RWPE2 (cell line): ENCODE measurements at regions not wholly inside any gene's neighbourhood (a gene's known extent, or its start where the extent isn't known, plus 50 kb on each side); places are given as distances from the start of the nearest gene placed in this dataset.
"Not testable (repeated sequence)": the region's sequence is repeated elsewhere in the genome, so short reads cannot be mapped to it uniquely, and the experiment has no call there.

Experiments used
- ATAC-seq: fragments of 200-7000 bp; cut with Tn5 transposase; 3 replicates; pipeline ENCODE4 v1.9.1; 2021; ENCODE audit warnings: low read depth
- DNase-seq: peaks from one replicate; pipeline ENCODE4 v3.0.0-alpha.2; 2020; ENCODE audit warnings: low spot score
- H3K27ac ChIP-seq: fragments of 450-650 bp; 2 replicates; pipeline ENCODE4 v1.5.1; 2017; ENCODE audit warnings: mild to moderate bottlenecking; ENCODE audit not compliant: poor library complexity, severe bottlenecking
- H3K27me3 ChIP-seq: fragments of 250-450 bp; sonication (Bioruptor Pico); 2 replicates; pipeline ENCODE4 v1.5.1; 2021; ENCODE audit warnings: mild to moderate bottlenecking, moderate library complexity; ENCODE audit not compliant: insufficient read depth, poor library complexity, severe bottlenecking
- H3K36me3 ChIP-seq: fragments of 250-450 bp; sonication (Bioruptor Pico); 2 replicates; pipeline ENCODE4 v1.5.1; 2020; ENCODE audit warnings: low read depth, mild to moderate bottlenecking, moderate library complexity
- H3K4me1 ChIP-seq: fragments of 250-450 bp; sonication (Bioruptor Pico); 2 replicates; pipeline ENCODE4 v1.5.1; 2021; ENCODE audit warnings: mild to moderate bottlenecking, moderate library complexity; ENCODE audit not compliant: insufficient read depth, poor library complexity, severe bottlenecking
- H3K4me3 ChIP-seq: fragments of 250-450 bp; sonication (Bioruptor Pico); 2 replicates; pipeline ENCODE4 v1.5.1; 2021; ENCODE audit warnings: mild to moderate bottlenecking, moderate library complexity; ENCODE audit not compliant: severe bottlenecking
- H3K9me3 ChIP-seq: fragments of 250-450 bp; sonication (Bioruptor Pico); 2 replicates; pipeline ENCODE4 v1.5.1; 2021; ENCODE audit warnings: mild to moderate bottlenecking, moderate library complexity; ENCODE audit not compliant: severe bottlenecking
- CTCF ChIP-seq: fragments of 450-650 bp; IDR thresholded peaks from one replicate; pipeline ENCODE4 v1.5.1; 2017; ENCODE audit warnings: mild to moderate bottlenecking, moderate library complexity; ENCODE audit not compliant: poor library complexity, severe bottlenecking

GRCh38 chr6:101088594-101088993 is 207.5 kb upstream of the ASCC3 start:
- Histone ChIP-seq H3K4me1 (peaks cover 16% of the 10 kb centered on the region), H3K4me3 (no peak overlapping the region), H3K9me3 (no peaks in the 10 kb centered on the region), H3K36me3 (no peaks in the 10 kb centered on the region), H3K27ac (no peak overlapping the region), H3K27me3 (no peaks in the 10 kb centered on the region)
- no peak for TF ChIP-seq CTCF
- ATAC-seq (no peak), DNase-seq (no peak)

- Histone ChIP-seq H3K4me1 (peaks cover 6% of the 10 kb centered on the region), H3K9me3 (no peaks in the 10 kb centered on the region), H3K36me3 (no peaks in the 10 kb centered on the region), H3K4me3 (no peak overlapping the region), H3K27me3 (no peaks in the 10 kb centered on the region), H3K27ac (no peak overlapping the region)
- ATAC-seq (no peak), DNase-seq (no peak)
- TF ChIP-seq CTCF = no peak
These were observed 208.5 kb upstream of the ASCC3 start for GRCh38 chr6:101089640-101090039.

DNA sequence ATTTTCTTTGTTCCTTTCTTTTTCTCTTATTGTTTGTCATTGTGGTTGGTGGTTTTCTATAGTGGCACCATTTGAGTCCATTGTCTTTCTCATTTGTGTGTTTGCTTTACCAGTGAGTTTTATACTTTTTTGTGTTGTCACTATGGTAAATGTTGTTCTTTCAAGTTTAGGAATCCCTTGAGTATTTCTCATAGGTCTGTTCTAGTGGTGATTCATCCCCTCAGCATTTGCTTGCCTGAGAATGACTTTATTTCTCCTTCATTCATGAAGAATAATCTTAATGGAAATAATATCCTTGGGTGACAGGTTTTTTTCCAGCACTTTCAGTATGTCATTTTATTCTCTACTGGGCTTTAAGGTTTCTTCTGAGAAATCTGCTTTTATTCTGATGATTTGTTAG is 209.2 kb upstream of the ASCC3 start:
- no peaks in the 10 kb centered on the region for H3K4me1 ChIP-seq
- H3K9me3 ChIP-seq = no peaks in the 10 kb centered on the region
- DNase-seq = no peak
- no peak overlapping the region for H3K4me3 ChIP-seq
- H3K27ac ChIP-seq = no peak overlapping the region
- H3K27me3 ChIP-seq = no peaks in the 10 kb centered on the region
- ATAC-seq = no peak
- no peaks in the 10 kb centered on the region for H3K36me3 ChIP-seq
- TF ChIP-seq CTCF = no peak

- H3K9me3 ChIP-seq, H3K4me1 ChIP-seq, H3K36me3 ChIP-seq, DNase-seq, H3K27me3 ChIP-seq, H3K27ac ChIP-seq, ATAC-seq, H3K4me3 ChIP-seq: not testable (repeated sequence)
These were observed 217.5 kb upstream of the ASCC3 start for GRCh38 chr6:101098605-101099004.

GRCh38 chr6:101102702-101103101 is 221.6 kb upstream of the ASCC3 start:
- Histone ChIP-seq H3K36me3 (no peaks in the 10 kb centered on the region), H3K27me3 (no peaks in the 10 kb centered on the region), H3K4me1 (no peaks in the 10 kb centered on the region), H3K9me3 (no peaks in the 10 kb centered on the region), H3K27ac (no peak overlapping the region), H3K4me3 (no peak overlapping the region)
- no peak for TF ChIP-seq CTCF
- DNase-seq (no peak), ATAC-seq (no peak)

DNA sequence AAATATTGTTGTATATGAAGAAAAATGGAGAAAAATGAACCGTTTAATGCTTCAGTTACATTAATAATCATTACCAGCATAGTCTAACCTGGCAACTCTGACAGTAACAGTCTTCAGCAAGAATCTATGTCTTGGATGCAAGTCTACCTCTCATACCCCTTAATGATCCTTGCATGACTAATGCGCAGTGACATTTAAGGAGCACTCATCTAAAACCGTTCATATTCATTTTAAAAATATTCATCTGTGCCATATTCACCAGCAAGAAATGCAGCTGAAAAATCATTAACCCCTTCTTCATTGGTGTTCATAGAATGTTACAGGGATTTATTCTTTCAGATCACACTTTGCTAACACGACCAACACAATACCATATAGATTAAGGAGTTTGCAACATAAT is 227.2 kb upstream of the ASCC3 start:
- H3K4me3 ChIP-seq = no peak overlapping the region
- H3K4me1 ChIP-seq = no peaks in the 10 kb centered on the region
- no peaks in the 10 kb centered on the region for H3K27me3 ChIP-seq
- no peak for ATAC-seq
- no peak overlapping the region for H3K27ac ChIP-seq
- DNase-seq = no peak
- no peak for TF ChIP-seq CTCF
- H3K9me3 ChIP-seq = no peaks in the 10 kb centered on the region
- no peaks in the 10 kb centered on the region for H3K36me3 ChIP-seq
